Adrenal gland (tissue), 9 donors: ENCODE measurements at regions not wholly inside any gene's neighbourhood (a gene's known extent, or its start where the extent isn't known, plus 50 kb on each side); places are given as distances from the start of the nearest gene placed in this dataset.

Source experiments
- DNase-seq, 7 donors: peaks; one replicate each; pipeline ENCODE4 v3.0.0-alpha.2; 2019 to 2020
- H3K27ac ChIP-seq, 5 donors: fragments of 200-600 bp; sonication (generic) in 4 of 5; 1 replicate in 3 of 5; 2 replicates in 2 of 5; pipeline versions ENCODE4 v1.5.1 to v1.8.0; 2016 to 2020; ENCODE audit warnings: mild to moderate bottlenecking in 1 of 5
- H3K27me3 ChIP-seq: fragments of 200-600 bp; 2 replicates; pipeline ENCODE4 v1.8.0; 2021
- H3K36me3 ChIP-seq, 2 donors: fragments of 200-600 bp; replicated peaks in 1 of 2; 1 replicate in 1 of 2; 2 replicates in 1 of 2; pipeline versions ENCODE4 v1.5.1 to v1.8.0; 2018 to 2022
- H3K4me1 ChIP-seq, 2 donors: fragments of 200-600 bp; replicated peaks in 1 of 2; 1 replicate in 1 of 2; 2 replicates in 1 of 2; pipeline versions ENCODE4 v1.5.1 to v1.8.0; 2018 to 2021
- H3K4me3 ChIP-seq, 4 donors: fragments of 200-600 bp; sonication (generic) in 3 of 4; one replicate each; pipeline ENCODE4 v1.5.1; 2016 to 2018
- H3K9me3 ChIP-seq, 3 donors: fragments of 200-600 bp; sonication (generic) in 1 of 3; replicated peaks in 1 of 3; 1 replicate in 2 of 3; 2 replicates in 1 of 3; pipeline versions ENCODE4 v1.5.1 to v1.8.0; 2016 to 2021
- CTCF ChIP-seq, 6 experiments: fragments of 450-650 bp in 4 of 6; fragments of 200-600 bp in 2 of 6; sonication (generic) in 1 of 6; IDR thresholded peaks; 1 replicate in 5 of 6; 2 replicates in 1 of 6; pipeline versions ENCODE4 v1.5.1 to v1.8.0; 2016 to 2021; ENCODE audit warnings: antibody characterized with exemption in 6 of 6, mild to moderate bottlenecking in 2 of 6, moderate library complexity in 1 of 6
- POLR2A ChIP-seq, 2 donors: fragments of 450-650 bp; IDR thresholded peaks; one replicate each; pipeline ENCODE4 v1.6.1; 2017; ENCODE audit warnings: antibody characterized with exemption in 2 of 2, mild to moderate bottlenecking in 2 of 2, moderate library complexity in 1 of 2
- WGBS, 4 donors: extraction: QIAGEN DNeasy Blood & Tissue Kit in 2 of 4; methylation state at CpG; one replicate each; pipeline versions ENCODE4 v1.1.5 to v1.1.7; 2013 to 2017; 5-methylcytosine and 5-hydroxymethylcytosine counted together
- intact Hi-C, 2 donors: fragments of 100-400 bp; cut with DNase I; formaldehyde crosslinking; loops; one replicate each; pipeline versions ENCODE4 v1.14.1 to v1.15.0; 2022 to 2023
- donor health status: healthy with polysubstance abuse.
- donor health status: Bipolar disorder and iron deficiency.
- donor health status: DM: yes; HTN: yes; CAD: no.
- donor health status: DM: no; HTN: no; CAD: no.
- donor health status: DM: no; HTN: no; CAD: no.

GRCh38 chr6:166842607-166843006, 113.7 kb downstream of the RNASET2 start:
- H3K27ac ChIP-seq = no peak overlapping the region
- no peaks in the 10 kb centered on the region for H3K27me3 ChIP-seq
- intact Hi-C loops = no loop called here
- TF ChIP-seq CTCF (IDR thresholded peaks at IDR 0.05) (no peak), POLR2A (IDR thresholded peaks at IDR 0.05) (no peak)
- no peak for DNase-seq
- no peaks in the 10 kb centered on the region for H3K4me1 ChIP-seq
- H3K36me3 ChIP-seq = no peaks in the 10 kb centered on the region
- 83 to 94% (median 89%) methylated on average over 10 of the region's 10 CpGs for WGBS, 4 donors
- no peaks in the 10 kb centered on the region for H3K9me3 ChIP-seq
- no peak overlapping the region for H3K4me3 ChIP-seq

GRCh38 chr6:166841216-166841615, 115.1 kb downstream of the RNASET2 start:
- H3K4me1 ChIP-seq = no peaks in the 10 kb centered on the region
- WGBS, 4 donors = 53 to 75% (median 55%) methylated on average over 7 of the region's 7 CpGs
- H3K27me3 ChIP-seq = no peaks in the 10 kb centered on the region
- H3K36me3 ChIP-seq = no peaks in the 10 kb centered on the region
- TF ChIP-seq POLR2A (IDR thresholded peaks at IDR 0.05) (no peak), CTCF (IDR thresholded peaks at IDR 0.05) (no peak)
- intact Hi-C loops = no loop called here
- H3K4me3 ChIP-seq = no peak overlapping the region
- DNase-seq = no peak
- H3K9me3 ChIP-seq = no peaks in the 10 kb centered on the region
- no peak overlapping the region for H3K27ac ChIP-seq

- H3K27me3 ChIP-seq = no peaks in the 10 kb centered on the region
- no peak overlapping the region for H3K4me3 ChIP-seq
- no peak for DNase-seq
- H3K36me3 ChIP-seq = no peaks in the 10 kb centered on the region
- 52 to 62% (median 59%) methylated on average over 2 to 3 of the region's 3 CpGs for WGBS, 4 donors
- H3K4me1 ChIP-seq = no peaks in the 10 kb centered on the region
- TF ChIP-seq CTCF (IDR thresholded peaks at IDR 0.05) (no peak), POLR2A (IDR thresholded peaks at IDR 0.05) (no peak)
- H3K9me3 ChIP-seq = no peaks in the 10 kb centered on the region
- no peak overlapping the region for H3K27ac ChIP-seq
- intact Hi-C loops = no loop called here
These were observed 116.8 kb downstream of the RNASET2 start for GRCh38 chr6:166839569-166839968.

- no peaks in the 10 kb centered on the region for H3K9me3 ChIP-seq
- 71 to 83% (median 78%) methylated on average over 10 of the region's 10 CpGs for WGBS, 4 donors
- no peaks in the 10 kb centered on the region for H3K27me3 ChIP-seq
- no peak overlapping the region for H3K27ac ChIP-seq
- no peak for TF ChIP-seq POLR2A (IDR thresholded peaks at IDR 0.05)
- no peak for TF ChIP-seq CTCF (IDR thresholded peaks at IDR 0.05)
- DNase-seq = no peak
- intact Hi-C loops = no loop called here
- H3K36me3 ChIP-seq = no peaks in the 10 kb centered on the region
- no peak overlapping the region for H3K4me3 ChIP-seq
- no peaks in the 10 kb centered on the region for H3K4me1 ChIP-seq
These were observed 117.4 kb downstream of the RNASET2 start for GRCh38 chr6:166838987-166839386.
